ENCODE measurements at regions not wholly inside any gene's neighbourhood (a gene's known extent, or its start where the extent isn't known, plus 50 kb on each side); places are given as distances from the start of the nearest gene placed in this dataset.
"Not testable (repeated sequence)": the region's sequence is repeated elsewhere in the genome, so short reads cannot be mapped to it uniquely, and the experiment has no call there.

GRCh38 chr7:26065652-26066051, 86.3 kb upstream of the NFE2L3 start:
- no peak for DNase-seq

GRCh38 chr7:26066736-26067135, 85.3 kb upstream of the NFE2L3 start:
- DNase-seq: no peak

GRCh38 chr7:26070290-26070689, 81.7 kb upstream of the NFE2L3 start:
- no peak for DNase-seq

- no peak for DNase-seq
Measured at GRCh38 chr7:26071622-26072456, 80.2 kb upstream of the NFE2L3 start.

DNA sequence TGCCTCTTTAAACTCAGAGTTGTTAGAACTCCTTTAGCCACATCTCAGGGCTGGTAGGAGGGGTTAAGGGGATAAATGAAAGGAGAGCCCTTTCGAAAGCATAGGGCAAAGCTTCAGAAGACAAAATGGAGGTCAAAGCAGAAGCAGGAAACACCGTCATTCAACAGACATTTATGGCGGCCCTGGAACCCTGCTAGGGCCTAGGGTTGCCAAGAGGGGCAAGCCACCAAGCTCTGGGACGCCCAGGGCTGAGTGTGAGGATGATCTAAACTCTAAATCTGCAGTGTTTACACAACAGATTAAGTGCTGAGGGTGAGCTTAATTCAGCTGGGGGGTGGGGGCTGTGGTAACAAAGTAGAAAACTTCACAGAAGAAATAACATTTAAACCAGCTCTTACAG, 79.0 kb upstream of the NFE2L3 start:
- DNase-seq: no peak

- no peak for DNase-seq
Measured at GRCh38 chr7:26074919-26075318, 77.1 kb upstream of the NFE2L3 start.

GRCh38 chr7:26076691-26077090, 75.3 kb upstream of the NFE2L3 start:
- no peak for DNase-seq

- peak; percentile 62 to 82 (median 79) for DNase-seq
Measured at GRCh38 chr7:26078437-26079336, 73.3 kb upstream of the NFE2L3 start.

DNA sequence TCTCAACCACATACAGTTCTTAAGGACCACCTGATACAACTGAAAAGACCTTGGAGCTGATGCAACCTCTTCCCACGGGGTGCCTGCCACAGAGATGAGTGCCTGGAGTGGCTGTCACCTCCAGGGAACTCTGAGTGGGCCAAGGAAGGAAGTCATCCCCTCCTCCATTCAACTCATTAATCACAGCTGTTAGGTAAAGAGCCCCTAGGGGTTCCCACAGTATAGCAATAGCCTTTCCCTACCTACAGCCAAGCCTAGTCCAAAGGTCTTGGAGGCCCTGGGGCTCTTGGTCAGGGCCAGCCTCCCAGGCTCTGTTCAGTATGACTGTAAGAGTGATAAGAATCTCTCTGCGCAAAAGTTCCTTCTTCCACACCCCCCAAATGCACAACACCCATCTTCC, 70.4 kb upstream of the NFE2L3 start:
- DNase-seq: no peak

DNA sequence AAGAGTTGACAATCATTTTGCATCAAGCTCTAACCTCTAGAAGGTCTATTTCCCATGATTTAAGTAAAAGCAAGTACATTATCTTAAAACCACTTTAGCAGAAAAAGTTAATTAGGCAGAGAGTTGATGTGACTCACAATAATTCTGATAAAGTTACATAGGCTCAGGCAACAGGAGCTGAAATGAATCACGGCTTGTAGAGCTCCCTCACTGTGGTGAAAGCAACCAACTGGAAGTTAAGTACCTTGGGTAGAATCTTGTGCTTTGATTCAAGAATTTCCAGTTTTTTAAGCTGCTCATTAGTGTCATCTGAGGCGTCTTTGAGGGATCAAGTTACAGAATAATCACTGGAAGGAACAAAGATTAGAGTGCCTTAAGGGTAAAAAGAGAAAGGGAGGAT, 68.9 kb upstream of the NFE2L3 start:
- no peak for DNase-seq

- no peak for DNase-seq
Measured at GRCh38 chr7:26084418-26084817, 67.6 kb upstream of the NFE2L3 start.

DNA sequence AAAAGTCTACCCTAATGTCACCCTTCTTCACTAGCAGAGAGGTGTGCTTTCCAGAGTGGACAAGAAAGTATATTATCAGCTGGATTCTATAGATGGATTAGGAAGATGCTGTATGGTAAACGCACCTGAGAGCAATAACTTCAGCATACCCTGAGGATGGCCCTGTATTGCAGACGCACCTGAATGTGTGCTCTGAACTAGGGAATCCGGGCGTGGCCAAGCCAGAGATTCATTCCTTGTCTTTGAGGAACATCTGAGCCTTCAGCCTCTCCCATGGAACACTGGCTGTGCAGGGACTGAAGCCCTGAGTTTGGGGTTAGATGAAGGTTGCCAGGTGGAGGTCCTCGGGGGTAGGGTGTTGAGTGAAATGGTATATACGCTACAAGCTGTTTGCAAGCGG, 66.2 kb upstream of the NFE2L3 start:
- no peak for DNase-seq

DNA sequence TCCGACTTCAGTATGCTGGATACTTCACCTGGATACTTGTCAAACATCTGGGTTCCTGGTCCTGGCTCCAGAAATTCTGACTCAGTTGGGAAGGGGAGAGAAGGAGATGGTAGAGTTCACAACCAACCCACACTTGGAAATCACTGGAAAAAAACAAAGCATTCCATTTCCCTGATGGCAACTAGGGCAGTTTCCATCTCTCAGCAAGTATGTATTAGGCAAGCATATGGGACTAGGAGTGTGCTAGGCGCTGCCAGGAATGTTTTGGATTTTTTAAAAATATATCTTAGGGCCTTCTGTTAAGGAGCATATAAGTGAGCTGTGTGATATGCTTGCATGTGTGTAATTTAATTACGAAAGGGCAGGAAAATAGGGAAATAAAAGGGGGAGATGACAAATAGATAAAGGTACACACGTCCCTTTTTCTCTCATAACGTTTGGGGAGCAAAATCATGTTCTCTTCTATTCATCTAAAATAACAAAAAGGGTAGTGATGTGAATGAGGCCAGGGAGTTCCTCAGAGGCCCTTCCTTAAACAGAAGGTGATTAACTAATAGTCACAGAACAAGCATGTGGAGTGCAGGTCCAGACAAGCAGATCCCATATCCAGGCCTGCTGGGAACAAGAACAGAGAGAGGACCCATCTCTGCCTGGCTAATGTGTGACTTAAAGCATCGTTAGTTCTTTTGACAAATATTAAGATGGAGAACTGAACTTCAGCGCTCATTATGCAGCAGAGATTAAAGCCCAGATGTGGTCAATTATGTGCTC, 64.5 kb upstream of the NFE2L3 start:
- no peak for DNase-seq

GRCh38 chr7:26089469-26089868, 62.5 kb upstream of the NFE2L3 start:
- DNase-seq: not testable (repeated sequence)

GRCh38 chr7:26090927-26091519, 61.0 kb upstream of the NFE2L3 start:
- peak in 3 of 6 experiments; percentile 10 to 66 (median 50) for DNase-seq

DNA sequence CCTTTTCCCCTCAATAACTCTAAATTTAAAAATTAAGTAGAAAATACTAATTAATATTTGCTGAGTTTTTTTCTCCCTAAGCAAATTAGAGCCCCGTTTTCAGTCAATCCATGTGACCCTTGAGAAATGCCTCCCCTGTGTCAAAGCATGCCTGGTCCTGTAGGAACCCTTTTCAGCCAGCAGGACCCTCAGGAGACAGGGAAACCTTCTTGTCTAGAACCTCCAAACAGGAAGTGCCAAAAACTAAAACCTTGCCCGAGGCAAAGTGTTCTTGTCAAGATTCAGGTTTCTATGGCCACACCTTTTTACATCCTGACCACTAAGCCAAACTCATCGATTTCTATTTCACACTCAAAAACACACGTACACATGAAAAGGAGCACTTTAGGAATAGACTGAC, 60.1 kb upstream of the NFE2L3 start:
- DNase-seq: no peak

DNA sequence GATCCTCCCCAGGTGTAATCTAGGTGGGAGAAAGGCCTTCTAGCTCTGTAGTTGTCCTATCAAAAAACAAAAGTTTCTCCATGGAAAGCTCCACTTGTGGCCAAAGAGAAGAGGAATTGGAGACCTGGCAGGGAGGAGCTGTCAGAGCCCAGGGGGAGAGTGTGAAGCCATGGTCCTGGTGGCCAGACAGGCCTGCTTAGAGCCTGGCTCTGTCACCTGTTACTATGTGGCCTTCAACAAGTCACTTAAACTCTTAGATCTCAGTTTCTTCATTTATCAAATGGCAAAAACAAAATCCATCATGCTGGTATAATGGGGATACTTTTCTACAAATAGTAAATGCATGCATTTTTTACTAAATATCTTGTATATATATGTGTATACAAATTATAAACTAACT, 59.0 kb upstream of the NFE2L3 start:
- DNase-seq: no peak

GRCh38 chr7:26096136-26096535, 55.9 kb upstream of the NFE2L3 start:
- DNase-seq: no peak

GRCh38 chr7:26097837-26098668, 53.9 kb upstream of the NFE2L3 start:
- peak in 2 of 6 experiments; percentile 6 to 34 for DNase-seq

- no peak for DNase-seq
Measured at GRCh38 chr7:26099236-26099635, 52.8 kb upstream of the NFE2L3 start.

DNA sequence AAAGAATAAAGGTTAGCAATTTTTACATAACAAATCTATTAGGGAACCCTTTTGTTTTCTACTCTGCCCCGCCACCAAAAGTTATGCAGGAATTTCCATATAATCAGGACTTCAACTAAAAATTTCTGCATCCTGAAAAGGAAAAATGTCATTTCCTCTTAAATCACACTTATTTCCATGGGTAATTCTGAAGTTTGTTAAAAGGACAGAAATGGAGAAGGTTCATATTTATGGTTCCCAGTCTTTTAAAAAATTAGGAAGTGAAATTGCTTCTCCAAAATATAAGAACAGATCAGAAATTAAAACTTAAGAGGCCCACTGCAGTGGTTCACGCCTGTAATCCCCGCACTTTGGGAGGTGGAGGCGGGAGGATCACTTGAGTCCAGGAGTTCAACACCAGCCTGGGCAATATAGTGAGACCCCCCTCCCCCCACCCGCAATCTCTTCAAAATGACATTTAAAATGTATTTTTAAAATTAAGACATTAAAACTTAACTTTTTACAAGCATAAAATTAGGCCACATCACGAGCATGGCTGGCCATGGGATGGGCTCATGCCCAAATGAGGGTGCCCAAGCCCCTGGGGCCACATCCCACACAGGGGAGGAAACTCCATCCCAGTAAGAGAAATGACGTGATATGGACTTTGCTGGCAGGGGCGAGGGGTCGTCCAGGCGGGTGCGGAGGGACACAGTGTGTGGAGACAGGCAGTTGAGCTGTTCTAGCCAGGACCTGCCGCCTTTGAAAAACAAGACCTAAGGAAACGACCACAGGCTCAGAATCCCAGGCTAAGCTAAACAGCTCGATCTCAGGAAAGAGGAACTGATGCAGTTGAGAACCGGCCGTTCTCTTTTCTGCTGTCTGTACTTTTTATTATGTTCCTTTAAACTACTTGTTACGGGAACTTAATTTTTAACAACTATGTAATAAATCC, 51.3 kb upstream of the NFE2L3 start:
- no peak for DNase-seq

Measured in stimulated activated naive CD4-positive, alpha-beta T cell (primary cell).